ENCODE measurements at regions not wholly inside any gene's neighbourhood (a gene's known extent, or its start where the extent isn't known, plus 50 kb on each side); places are given as distances from the start of the nearest gene placed in this dataset.

- TF ChIP-seq CTCF (IDR thresholded peaks at IDR 0.05) (no peak), POLR2AphosphoS5 (IDR thresholded peaks at IDR 0.05) (no peak), EP300 (IDR thresholded peaks at IDR 0.05; ENCODE audit: low read depth) (no peak), POLR2A (IDR thresholded peaks at IDR 0.05) (no peak)
These were observed 332.0 kb downstream of the OLFM3 start for GRCh38 chr1:101664726-101665125.
